GM23338 (cell line): ENCODE measurements at regions not wholly inside any gene's neighbourhood (a gene's known extent, or its start where the extent isn't known, plus 50 kb on each side); places are given as distances from the start of the nearest gene placed in this dataset.

ENCODE experiments used
- ATAC-seq: fragments of 200-7000 bp; cut with Tn5 transposase; 3 replicates; pipeline ENCODE4 v1.9.1; 2020
- DNase-seq: peaks from one replicate; pipeline ENCODE4 v3.0.0-alpha.2; 2015; ENCODE audit warnings: low spot score
- H2AFZ ChIP-seq: fragments of 200-600 bp; sonication (generic); 2 replicates; pipeline ENCODE4 v1.8.0; 2016; ENCODE audit warnings: antibody characterized with exemption, mild to moderate bottlenecking, moderate library complexity
- H3F3A ChIP-seq: fragments of 200-600 bp; sonication (generic); replicated peaks from 2 replicates; pipeline ENCODE4 v1.8.0; 2017; ENCODE audit warnings: antibody characterized with exemption, mixed run types, low read depth
- H3K27ac ChIP-seq: fragments of 200-600 bp; sonication (generic); 2 replicates; pipeline ENCODE4 v1.6.1; 2016; ENCODE audit warnings: low read depth
- H3K27me3 ChIP-seq: fragments of 200-600 bp; sonication (generic); 2 replicates; pipeline ENCODE4 v1.8.0; 2016; ENCODE audit warnings: mild to moderate bottlenecking, mixed run types, moderate library complexity; ENCODE audit not compliant: insufficient read depth
- H3K36me3 ChIP-seq: fragments of 200-600 bp; sonication (generic); 2 replicates; pipeline ENCODE4 v1.8.0; 2016; ENCODE audit warnings: mild to moderate bottlenecking; ENCODE audit not compliant: insufficient read depth
- H3K4me1 ChIP-seq: fragments of 200-600 bp; sonication (generic); 2 replicates; pipeline ENCODE4 v1.8.0; 2016; ENCODE audit warnings: mild to moderate bottlenecking, moderate library complexity; ENCODE audit not compliant: insufficient read depth
- H3K4me2 ChIP-seq: fragments of 200-600 bp; sonication (generic); 2 replicates; pipeline ENCODE4 v1.7.1; 2017; ENCODE audit warnings: mixed run types
- H3K4me3 ChIP-seq: fragments of 200-600 bp; sonication (generic); 2 replicates; pipeline ENCODE4 v1.6.1; 2016; ENCODE audit warnings: mixed run types
- H3K79me2 ChIP-seq: fragments of 200-600 bp; sonication (generic); replicated peaks from 2 replicates; pipeline ENCODE4 v1.8.0; 2017; ENCODE audit warnings: mild to moderate bottlenecking; ENCODE audit not compliant: insufficient read depth
- H3K9me2 ChIP-seq: fragments of 200-600 bp; sonication (generic); 2 replicates; pipeline ENCODE4 v1.8.0; 2017; ENCODE audit not compliant: insufficient read depth
- H4K20me1 ChIP-seq: fragments of 200-600 bp; sonication (generic); replicated peaks from 2 replicates; pipeline ENCODE4 v1.8.0; 2017; ENCODE audit warnings: mild to moderate bottlenecking; ENCODE audit not compliant: insufficient read depth
- H3K27ac Mint-ChIP-seq: 2 replicates; pipeline ENCODE4 v1.8.0; 2020; ENCODE audit warnings: inconsistent platforms, mild to moderate bottlenecking, moderate library complexity, mixed read lengths
- H3K27me3 Mint-ChIP-seq: 3 replicates; pipeline ENCODE4 v1.8.0; 2022; ENCODE audit warnings: low read depth, mild to moderate bottlenecking, moderate library complexity, mixed read lengths, inconsistent platforms; ENCODE audit not compliant: insufficient read depth, poor library complexity
- H3K36me3 Mint-ChIP-seq: 3 replicates; pipeline ENCODE4 v1.8.0; 2021; ENCODE audit warnings: low read depth, mild to moderate bottlenecking, inconsistent platforms, moderate library complexity, mixed read lengths
- H3K4me1 Mint-ChIP-seq: 3 replicates; pipeline ENCODE4 v1.8.0; 2020; ENCODE audit warnings: mild to moderate bottlenecking, inconsistent platforms, mixed read lengths
- H3K4me3 Mint-ChIP-seq: 3 replicates; pipeline ENCODE4 v1.8.0; 2021; ENCODE audit warnings: moderate library complexity, mild to moderate bottlenecking, inconsistent platforms, mixed read lengths
- H3K9me3 Mint-ChIP-seq: 3 replicates; pipeline ENCODE4 v1.8.0; 2020; ENCODE audit warnings: moderate library complexity, mild to moderate bottlenecking, inconsistent platforms, mixed read lengths
- CREB1 ChIP-seq: fragments of 250-450 bp; sonication (Bioruptor Pico); IDR thresholded peaks from 2 replicates; pipeline ENCODE4 v1.5.0; 2020; ENCODE audit warnings: low read depth, mild to moderate bottlenecking, moderate library complexity
- EZH2 ChIP-seq: fragments of 200-600 bp; sonication (generic); IDR thresholded peaks from one replicate; pipeline ENCODE4 v1.8.0; 2017; ENCODE audit warnings: antibody characterized with exemption, mild to moderate bottlenecking, low read depth; ENCODE audit not compliant: unreplicated experiment
- EZH2phosphoT487 ChIP-seq: fragments of 200-600 bp; sonication (generic); IDR thresholded peaks from one replicate; pipeline ENCODE4 v1.8.1; 2018; ENCODE audit warnings: antibody characterized with exemption; ENCODE audit not compliant: unreplicated experiment
- JUNB ChIP-seq: IDR thresholded peaks from one replicate; pipeline ENCODE4 v1.6.1; 2016; ENCODE audit warnings: antibody characterized with exemption; ENCODE audit not compliant: unreplicated experiment
- NANOG ChIP-seq: IDR thresholded peaks from 2 replicates; pipeline ENCODE4 v1.6.1; 2016; ENCODE audit warnings: antibody characterized with exemption, borderline replicate concordance
- POLR2AphosphoS5 ChIP-seq: IDR thresholded peaks from 2 replicates; pipeline ENCODE4 v1.6.1; 2016; ENCODE audit warnings: antibody characterized with exemption, low read depth
- STAT1 ChIP-seq: IDR thresholded peaks from one replicate; pipeline ENCODE4 v1.6.1; 2016; ENCODE audit warnings: antibody characterized with exemption; ENCODE audit not compliant: unreplicated experiment
- ZNF114 ChIP-seq: fragments of 250-450 bp; sonication (Bioruptor Pico); IDR thresholded peaks from 2 replicates; pipeline ENCODE4 v1.5.0; 2020; ENCODE audit warnings: mild to moderate bottlenecking, moderate library complexity
- ZNF331 ChIP-seq: fragments of 250-450 bp; sonication (Bioruptor Pico); IDR thresholded peaks from 2 replicates; pipeline ENCODE4 v1.5.0; 2020; ENCODE audit warnings: low read depth, mild to moderate bottlenecking, moderate library complexity
- TF ChIP-seq, protein P1 (sequence below): IDR thresholded peaks from 2 replicates; pipeline ENCODE4 v1.6.1; 2016; ENCODE audit warnings: antibody characterized with exemption
- TF ChIP-seq, protein P2 (sequence below): fragments of 250-450 bp; sonication (Bioruptor Pico); IDR thresholded peaks from 2 replicates; pipeline ENCODE4 v1.5.0; 2020; ENCODE audit warnings: mild to moderate bottlenecking, moderate library complexity
- TF ChIP-seq, protein P3 (sequence below), 2 experiments: fragments of 200-600 bp in 1 of 2; sonication (generic) in 1 of 2; conservative IDR thresholded peaks; 2 replicates each; pipeline versions ENCODE4 v1.5.1 to v1.6.1; 2016 to 2017; ENCODE audit warnings: antibody characterized with exemption in 2 of 2, low read depth in 2 of 2, mild to moderate bottlenecking in 2 of 2, moderate library complexity in 1 of 2
- TF ChIP-seq, protein P4 (sequence below): IDR thresholded peaks from one replicate; pipeline ENCODE4 v1.6.1; 2018; ENCODE audit warnings: antibody characterized with exemption; ENCODE audit not compliant: unreplicated experiment

DNA sequence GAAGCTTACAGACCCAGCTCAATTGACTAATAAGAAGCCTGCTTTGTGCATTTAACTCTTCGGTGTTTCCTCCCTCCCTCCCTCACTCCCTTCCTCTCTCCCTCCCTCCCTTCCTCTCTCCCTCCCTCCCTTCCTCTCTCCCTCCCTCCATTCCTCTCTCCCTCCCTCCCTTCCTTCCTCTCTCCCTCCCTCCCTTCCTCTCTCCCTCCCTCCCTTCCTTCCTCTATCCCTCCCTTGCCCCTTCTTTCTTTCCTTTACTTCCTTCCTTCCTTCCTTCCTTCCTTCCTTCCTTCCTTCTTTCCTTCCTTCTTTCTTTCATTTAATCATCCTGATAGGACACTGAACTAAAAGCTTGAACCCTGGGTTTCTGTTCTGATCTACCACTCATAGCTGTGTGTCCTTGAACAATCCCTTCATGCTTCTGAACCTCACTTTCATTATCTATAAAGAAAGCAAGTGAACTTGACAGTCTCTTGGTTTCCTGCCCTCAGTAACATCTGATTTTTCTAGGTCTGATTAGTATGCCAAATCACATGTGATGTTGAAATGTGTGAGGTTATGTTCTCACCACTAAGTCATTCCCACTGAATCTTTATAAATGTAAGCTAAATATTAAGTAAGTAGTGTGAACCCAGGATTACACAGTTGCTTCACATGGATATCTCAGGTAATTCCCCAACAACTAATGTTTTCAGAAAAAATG is 132.3 kb upstream of the BMP2 start:
- TF ChIP-seq STAT1 (no peak), EZH2phosphoT487 (no peak), JUNB (no peak), CREB1 (CRISPR knock-in tag) (no peak), EZH2 (no peak), ZNF114 (CRISPR knock-in tag) (no peak), NANOG (no peak), ZNF331 (no peak), POLR2AphosphoS5 (no peak)
- TF ChIP-seq, protein P1, sequence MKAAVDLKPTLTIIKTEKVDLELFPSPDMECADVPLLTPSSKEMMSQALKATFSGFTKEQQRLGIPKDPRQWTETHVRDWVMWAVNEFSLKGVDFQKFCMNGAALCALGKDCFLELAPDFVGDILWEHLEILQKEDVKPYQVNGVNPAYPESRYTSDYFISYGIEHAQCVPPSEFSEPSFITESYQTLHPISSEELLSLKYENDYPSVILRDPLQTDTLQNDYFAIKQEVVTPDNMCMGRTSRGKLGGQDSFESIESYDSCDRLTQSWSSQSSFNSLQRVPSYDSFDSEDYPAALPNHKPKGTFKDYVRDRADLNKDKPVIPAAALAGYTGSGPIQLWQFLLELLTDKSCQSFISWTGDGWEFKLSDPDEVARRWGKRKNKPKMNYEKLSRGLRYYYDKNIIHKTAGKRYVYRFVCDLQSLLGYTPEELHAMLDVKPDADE, result no peak
- TF ChIP-seq, protein P2, sequence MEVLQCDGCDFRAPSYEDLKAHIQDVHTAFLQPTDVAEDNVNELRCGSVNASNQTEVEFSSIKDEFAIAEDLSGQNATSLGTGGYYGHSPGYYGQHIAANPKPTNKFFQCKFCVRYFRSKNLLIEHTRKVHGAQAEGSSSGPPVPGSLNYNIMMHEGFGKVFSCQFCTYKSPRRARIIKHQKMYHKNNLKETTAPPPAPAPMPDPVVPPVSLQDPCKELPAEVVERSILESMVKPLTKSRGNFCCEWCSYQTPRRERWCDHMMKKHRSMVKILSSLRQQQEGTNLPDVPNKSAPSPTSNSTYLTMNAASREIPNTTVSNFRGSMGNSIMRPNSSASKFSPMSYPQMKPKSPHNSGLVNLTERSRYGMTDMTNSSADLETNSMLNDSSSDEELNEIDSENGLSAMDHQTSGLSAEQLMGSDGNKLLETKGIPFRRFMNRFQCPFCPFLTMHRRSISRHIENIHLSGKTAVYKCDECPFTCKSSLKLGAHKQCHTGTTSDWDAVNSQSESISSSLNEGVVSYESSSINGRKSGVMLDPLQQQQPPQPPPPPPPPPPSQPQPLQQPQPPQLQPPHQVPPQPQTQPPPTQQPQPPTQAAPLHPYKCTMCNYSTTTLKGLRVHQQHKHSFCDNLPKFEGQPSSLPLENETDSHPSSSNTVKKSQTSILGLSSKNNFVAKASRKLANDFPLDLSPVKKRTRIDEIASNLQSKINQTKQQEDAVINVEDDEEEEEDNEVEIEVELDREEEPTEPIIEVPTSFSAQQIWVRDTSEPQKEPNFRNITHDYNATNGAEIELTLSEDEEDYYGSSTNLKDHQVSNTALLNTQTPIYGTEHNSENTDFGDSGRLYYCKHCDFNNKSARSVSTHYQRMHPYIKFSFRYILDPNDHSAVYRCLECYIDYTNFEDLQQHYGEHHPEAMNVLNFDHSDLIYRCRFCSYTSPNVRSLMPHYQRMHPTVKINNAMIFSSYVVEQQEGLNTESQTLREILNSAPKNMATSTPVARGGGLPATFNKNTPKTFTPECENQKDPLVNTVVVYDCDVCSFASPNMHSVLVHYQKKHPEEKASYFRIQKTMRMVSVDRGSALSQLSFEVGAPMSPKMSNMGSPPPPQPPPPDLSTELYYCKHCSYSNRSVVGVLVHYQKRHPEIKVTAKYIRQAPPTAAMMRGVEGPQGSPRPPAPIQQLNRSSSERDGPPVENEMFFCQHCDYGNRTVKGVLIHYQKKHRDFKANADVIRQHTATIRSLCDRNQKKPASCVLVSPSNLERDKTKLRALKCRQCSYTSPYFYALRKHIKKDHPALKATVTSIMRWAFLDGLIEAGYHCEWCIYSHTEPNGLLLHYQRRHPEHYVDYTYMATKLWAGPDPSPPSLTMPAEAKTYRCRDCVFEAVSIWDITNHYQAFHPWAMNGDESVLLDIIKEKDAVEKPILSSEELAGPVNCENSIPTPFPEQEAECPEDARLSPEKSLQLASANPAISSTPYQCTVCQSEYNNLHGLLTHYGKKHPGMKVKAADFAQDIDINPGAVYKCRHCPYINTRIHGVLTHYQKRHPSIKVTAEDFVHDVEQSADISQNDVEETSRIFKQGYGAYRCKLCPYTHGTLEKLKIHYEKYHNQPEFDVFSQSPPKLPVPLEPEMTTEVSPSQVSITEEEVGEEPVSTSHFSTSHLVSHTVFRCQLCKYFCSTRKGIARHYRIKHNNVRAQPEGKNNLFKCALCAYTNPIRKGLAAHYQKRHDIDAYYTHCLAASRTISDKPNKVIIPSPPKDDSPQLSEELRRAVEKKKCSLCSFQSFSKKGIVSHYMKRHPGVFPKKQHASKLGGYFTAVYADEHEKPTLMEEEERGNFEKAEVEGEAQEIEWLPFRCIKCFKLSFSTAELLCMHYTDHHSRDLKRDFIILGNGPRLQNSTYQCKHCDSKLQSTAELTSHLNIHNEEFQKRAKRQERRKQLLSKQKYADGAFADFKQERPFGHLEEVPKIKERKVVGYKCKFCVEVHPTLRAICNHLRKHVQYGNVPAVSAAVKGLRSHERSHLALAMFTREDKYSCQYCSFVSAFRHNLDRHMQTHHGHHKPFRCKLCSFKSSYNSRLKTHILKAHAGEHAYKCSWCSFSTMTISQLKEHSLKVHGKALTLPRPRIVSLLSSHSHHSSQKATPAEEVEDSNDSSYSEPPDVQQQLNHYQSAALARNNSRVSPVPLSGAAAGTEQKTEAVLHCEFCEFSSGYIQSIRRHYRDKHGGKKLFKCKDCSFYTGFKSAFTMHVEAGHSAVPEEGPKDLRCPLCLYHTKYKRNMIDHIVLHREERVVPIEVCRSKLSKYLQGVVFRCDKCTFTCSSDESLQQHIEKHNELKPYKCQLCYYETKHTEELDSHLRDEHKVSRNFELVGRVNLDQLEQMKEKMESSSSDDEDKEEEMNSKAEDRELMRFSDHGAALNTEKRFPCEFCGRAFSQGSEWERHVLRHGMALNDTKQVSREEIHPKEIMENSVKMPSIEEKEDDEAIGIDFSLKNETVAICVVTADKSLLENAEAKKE, result no peak
- TF ChIP-seq, protein P3, sequence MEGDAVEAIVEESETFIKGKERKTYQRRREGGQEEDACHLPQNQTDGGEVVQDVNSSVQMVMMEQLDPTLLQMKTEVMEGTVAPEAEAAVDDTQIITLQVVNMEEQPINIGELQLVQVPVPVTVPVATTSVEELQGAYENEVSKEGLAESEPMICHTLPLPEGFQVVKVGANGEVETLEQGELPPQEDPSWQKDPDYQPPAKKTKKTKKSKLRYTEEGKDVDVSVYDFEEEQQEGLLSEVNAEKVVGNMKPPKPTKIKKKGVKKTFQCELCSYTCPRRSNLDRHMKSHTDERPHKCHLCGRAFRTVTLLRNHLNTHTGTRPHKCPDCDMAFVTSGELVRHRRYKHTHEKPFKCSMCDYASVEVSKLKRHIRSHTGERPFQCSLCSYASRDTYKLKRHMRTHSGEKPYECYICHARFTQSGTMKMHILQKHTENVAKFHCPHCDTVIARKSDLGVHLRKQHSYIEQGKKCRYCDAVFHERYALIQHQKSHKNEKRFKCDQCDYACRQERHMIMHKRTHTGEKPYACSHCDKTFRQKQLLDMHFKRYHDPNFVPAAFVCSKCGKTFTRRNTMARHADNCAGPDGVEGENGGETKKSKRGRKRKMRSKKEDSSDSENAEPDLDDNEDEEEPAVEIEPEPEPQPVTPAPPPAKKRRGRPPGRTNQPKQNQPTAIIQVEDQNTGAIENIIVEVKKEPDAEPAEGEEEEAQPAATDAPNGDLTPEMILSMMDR (conservative IDR thresholded peaks at IDR 0.05; ENCODE audit: low read depth in 2 of 2), result no peak
- TF ChIP-seq, protein P4, sequence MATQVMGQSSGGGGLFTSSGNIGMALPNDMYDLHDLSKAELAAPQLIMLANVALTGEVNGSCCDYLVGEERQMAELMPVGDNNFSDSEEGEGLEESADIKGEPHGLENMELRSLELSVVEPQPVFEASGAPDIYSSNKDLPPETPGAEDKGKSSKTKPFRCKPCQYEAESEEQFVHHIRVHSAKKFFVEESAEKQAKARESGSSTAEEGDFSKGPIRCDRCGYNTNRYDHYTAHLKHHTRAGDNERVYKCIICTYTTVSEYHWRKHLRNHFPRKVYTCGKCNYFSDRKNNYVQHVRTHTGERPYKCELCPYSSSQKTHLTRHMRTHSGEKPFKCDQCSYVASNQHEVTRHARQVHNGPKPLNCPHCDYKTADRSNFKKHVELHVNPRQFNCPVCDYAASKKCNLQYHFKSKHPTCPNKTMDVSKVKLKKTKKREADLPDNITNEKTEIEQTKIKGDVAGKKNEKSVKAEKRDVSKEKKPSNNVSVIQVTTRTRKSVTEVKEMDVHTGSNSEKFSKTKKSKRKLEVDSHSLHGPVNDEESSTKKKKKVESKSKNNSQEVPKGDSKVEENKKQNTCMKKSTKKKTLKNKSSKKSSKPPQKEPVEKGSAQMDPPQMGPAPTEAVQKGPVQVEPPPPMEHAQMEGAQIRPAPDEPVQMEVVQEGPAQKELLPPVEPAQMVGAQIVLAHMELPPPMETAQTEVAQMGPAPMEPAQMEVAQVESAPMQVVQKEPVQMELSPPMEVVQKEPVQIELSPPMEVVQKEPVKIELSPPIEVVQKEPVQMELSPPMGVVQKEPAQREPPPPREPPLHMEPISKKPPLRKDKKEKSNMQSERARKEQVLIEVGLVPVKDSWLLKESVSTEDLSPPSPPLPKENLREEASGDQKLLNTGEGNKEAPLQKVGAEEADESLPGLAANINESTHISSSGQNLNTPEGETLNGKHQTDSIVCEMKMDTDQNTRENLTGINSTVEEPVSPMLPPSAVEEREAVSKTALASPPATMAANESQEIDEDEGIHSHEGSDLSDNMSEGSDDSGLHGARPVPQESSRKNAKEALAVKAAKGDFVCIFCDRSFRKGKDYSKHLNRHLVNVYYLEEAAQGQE, result no peak
- Histone ChIP-seq H3K79me2 (no peaks in the 10 kb centered on the region), H3K36me3 (no peaks in the 10 kb centered on the region), H3K4me3 (no peak overlapping the region), H3K27ac (no peak overlapping the region), H3K4me2 (no peak overlapping the region), H3K9me2 (peaks cover 23% of the 10 kb centered on the region; the same call in 1 of the 2 replicates), H3F3A (no peaks in the 10 kb centered on the region), H3K27me3 (no peaks in the 10 kb centered on the region), H2AFZ (no peak overlapping the region), H4K20me1 (no peaks in the 10 kb centered on the region), H3K4me1 (peaks cover 10% of the 10 kb centered on the region; the same call in 1 of the 2 replicates)
- Mint-ChIP-seq H3K27ac (no peak overlapping the region), H3K27me3 (peaks cover 4% of the 10 kb centered on the region), H3K4me1 (peaks cover 16% of the 10 kb centered on the region; the same call in 2 of the 3 replicates), H3K9me3 (peaks cover 8% of the 10 kb centered on the region; the same call in 2 of the 3 replicates), H3K4me3 (no peak overlapping the region), H3K36me3 (peaks cover 9% of the 10 kb centered on the region; the same call in 1 of the 3 replicates)
- no peak for ATAC-seq
- no peak for DNase-seq
